ENCODE measurements at regions not wholly inside any gene's neighbourhood (a gene's known extent, or its start where the extent isn't known, plus 50 kb on each side); places are given as distances from the start of the nearest gene placed in this dataset.

- intact Hi-C loops (cut with DNase I): no loop called here
- DNase-seq: no peak
These were observed 94.3 kb upstream of the ARPP21 start for GRCh38 chr3:35544976-35545375.

DNA sequence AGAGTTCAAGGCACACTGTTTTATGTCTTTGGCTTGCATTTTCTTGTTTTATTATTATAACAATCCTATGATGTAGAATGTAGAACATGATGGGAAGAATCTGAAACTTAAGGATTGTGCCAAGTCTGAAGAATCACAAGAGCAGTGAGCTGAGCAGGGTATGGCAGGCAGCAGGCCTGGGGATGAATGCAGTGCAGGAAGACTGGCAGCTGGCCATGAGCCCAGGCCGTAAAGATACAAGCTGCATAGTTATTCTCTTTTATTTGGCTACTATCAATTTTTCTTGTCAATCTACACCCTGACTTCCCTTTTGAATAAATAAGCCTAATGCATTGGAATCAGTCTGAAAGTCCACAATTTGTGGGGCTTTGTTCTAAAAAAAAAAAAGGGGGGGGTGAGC lies 89.6 kb upstream of the ARPP21 start:
- DNase-seq: peak in 6 of 42 donors; percentile 3 to 36 (median 4)
- intact Hi-C loops (cut with DNase I): no loop called here

- DNase-seq: no peak
- intact Hi-C loops (cut with DNase I): no loop called here
These were observed 77.2 kb upstream of the ARPP21 start for GRCh38 chr3:35562141-35562540.

DNA sequence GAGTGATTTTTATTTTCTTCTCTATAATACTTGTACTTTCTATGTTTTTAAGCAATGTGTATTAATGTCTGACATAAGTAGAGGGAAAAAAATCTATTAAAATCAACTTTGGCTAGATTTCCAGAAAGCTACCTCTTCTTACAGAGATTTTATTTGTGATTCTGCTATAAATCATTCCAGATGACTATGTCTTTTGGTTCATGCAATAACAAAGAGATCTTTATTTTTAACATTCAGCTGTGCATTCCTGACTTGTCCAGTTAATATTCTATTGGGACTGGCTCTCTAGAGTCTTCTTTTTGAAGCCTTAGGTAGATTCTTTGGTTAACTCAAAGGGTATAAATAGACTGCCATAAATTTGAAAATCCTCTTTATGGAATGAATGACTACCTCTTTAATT lies 74.3 kb upstream of the ARPP21 start:
- DNase-seq: no peak
- intact Hi-C loops (cut with DNase I): no loop called here

Data from head of caudate nucleus (tissue), 42 donors.